ENCODE measurements at regions not wholly inside any gene's neighbourhood (a gene's known extent, or its start where the extent isn't known, plus 50 kb on each side); places are given as distances from the start of the nearest gene placed in this dataset.

DNA sequence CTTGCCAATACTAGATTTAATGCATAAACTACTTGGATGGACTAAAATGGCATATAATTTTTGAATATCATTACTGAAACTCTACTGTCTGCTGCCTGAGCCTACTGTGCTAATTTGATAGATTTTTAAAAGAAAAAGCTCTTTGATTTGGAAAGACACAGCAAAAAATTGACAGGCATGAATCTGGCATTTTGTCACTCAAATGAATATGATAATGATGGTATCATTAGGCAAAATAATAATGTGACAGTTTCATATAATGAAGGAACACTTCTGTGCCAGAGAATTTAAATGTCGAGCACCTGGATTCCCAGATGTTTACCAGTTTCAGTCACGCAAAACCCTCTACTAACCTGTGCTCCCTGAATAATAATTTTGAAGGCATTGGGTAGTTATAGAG, 60.0 kb upstream of the SLC13A1 start:
- TF ChIP-seq POLR2A (IDR thresholded peaks at IDR 0.05; ENCODE audit: low read depth) (no peak), CTCF (IDR thresholded peaks at IDR 0.05) (no peak), POLR2AphosphoS5 (IDR thresholded peaks at IDR 0.05) (no peak)

All from esophagus muscularis mucosa (tissue), 3 donors.